ENCODE measurements at regions not wholly inside any gene's neighbourhood (a gene's known extent, or its start where the extent isn't known, plus 50 kb on each side); places are given as distances from the start of the nearest gene placed in this dataset.

GRCh38 chr3:3603351-3603750, 195.9 kb upstream of the LRRN1 start:
- DNase-seq (ENCODE audit: low read depth, low spot score): no peak
- in situ Hi-C loops (cut with HindIII; ENCODE audit: low pct_unique_long_range_greater_than_20kb, low sequenced_read_pairs): no loop called here

DNA sequence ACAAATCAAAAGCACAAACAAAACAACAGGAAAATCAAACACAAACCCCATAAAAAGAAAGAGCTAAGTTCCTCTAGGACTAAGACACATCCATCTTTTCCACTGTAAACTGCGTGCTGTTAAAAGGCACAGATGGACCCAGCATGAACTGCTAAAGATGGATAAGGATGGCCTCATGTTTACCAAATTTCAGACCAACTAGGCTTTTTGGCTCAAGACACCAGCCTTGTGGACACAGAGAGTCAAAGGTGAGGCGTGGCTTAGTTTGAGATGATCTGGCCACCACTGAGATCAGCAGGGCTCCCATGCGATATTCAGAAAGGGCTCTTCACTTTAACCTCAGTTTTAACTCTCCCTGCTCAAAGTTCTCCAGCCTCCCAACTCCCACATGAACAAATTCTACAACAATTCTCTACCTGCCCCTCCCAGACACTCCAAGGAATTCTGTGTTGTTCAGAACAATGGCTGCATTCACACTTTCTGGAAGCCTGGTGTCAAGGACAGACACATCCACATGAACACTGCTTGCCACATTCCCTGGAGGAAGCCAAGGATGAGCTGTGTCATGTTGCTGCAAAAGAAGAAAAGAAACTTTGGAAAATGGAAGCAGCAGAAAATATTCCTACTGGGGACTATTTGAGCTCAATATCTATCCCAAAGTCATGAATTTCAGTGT, 198.4 kb upstream of the LRRN1 start:
- in situ Hi-C loops (cut with HindIII; ENCODE audit: low pct_unique_long_range_greater_than_20kb, low sequenced_read_pairs): no loop called here
- DNase-seq (ENCODE audit: low read depth, low spot score): no peak

- in situ Hi-C loops (cut with HindIII; ENCODE audit: low pct_unique_long_range_greater_than_20kb, low sequenced_read_pairs): no loop called here
- no peak for DNase-seq (ENCODE audit: low read depth, low spot score)
Observed at GRCh38 chr3:3599016-3599415, 200.2 kb upstream of the LRRN1 start.

DNA sequence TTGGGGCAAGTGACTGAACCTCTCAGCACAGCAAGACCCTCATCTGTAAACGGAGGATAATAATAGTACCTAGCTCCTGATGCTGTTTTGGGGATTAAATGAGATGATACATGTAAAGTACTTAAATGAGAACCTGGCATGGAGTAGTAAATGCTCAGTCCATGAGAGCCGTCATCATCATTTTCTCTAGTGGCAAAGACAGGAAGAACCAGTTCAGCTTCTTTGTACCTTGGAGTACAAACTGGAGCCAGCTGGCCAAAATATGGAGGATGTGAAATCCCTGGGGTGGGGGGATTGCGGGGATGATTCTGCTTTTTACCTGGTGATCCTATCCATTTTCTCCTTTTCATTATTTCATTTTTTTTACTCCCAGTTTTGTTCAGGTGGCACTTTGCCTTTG, 204.2 kb upstream of the LRRN1 start:
- no peak for DNase-seq (ENCODE audit: low read depth, low spot score)
- in situ Hi-C loops (cut with HindIII; ENCODE audit: low pct_unique_long_range_greater_than_20kb, low sequenced_read_pairs): no loop called here

DNA sequence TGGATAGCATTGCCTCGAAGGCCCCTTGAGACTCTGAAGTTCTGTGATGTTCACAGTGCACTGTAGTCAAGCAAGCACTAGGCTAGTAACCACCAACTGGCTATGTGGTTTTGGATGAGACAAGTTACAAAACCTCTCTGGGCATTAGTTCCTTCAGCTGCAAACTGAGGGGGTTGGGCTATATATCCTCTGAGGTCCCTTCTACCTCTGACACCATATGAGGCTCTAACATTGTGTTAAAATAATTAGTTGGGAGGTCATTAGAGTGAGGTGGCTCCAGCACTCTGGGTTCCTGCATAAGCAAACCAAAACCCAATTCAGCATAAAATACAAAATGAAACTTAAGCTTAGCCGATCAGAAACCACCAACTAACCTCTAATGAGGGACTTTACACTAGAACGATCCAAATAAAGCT, 209.5 kb upstream of the LRRN1 start:
- in situ Hi-C loops (cut with HindIII; ENCODE audit: low pct_unique_long_range_greater_than_20kb, low sequenced_read_pairs): no loop called here
- DNase-seq (ENCODE audit: low read depth, low spot score): no peak

- DNase-seq (ENCODE audit: low read depth, low spot score): no peak
- in situ Hi-C loops (cut with HindIII; ENCODE audit: low pct_unique_long_range_greater_than_20kb, low sequenced_read_pairs): no loop called here
Observed at GRCh38 chr3:3587647-3587972, 211.6 kb upstream of the LRRN1 start.

DNA sequence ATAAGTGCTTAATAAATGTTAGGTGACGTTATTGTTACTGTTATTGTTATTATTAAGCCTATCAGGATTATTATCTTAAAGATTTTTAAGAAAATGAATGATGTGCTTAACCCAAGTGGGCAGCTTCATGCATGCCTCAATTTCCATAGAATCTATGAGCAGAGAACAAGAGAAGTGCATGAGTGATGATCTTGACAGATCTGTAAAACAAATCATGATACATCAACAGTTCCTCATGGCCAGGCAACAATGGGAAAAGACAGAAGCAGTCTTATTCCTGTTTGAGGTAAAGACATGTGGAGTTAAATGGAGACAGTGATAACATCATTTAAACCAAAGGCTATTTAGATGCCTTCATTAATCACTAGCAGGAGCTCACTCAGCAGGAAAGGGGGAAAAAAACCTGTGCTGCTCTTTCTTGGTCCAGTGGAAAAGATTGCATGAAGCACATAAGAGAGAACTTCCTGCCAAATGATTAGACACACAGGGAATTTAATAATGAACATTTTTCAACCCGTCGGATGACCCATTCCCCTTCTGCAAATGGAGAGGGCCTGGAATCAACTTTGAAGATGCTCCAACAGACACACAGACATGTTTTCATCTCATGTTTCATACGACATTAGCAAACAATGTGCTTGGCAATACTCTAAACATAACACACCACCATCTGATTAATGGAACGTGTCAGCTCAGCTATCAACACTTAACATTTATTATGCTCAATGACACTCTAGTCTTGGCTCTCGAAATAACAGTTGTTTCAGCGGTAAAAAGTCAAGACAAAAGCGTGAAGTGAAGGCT, 212.2 kb upstream of the LRRN1 start:
- no peak for DNase-seq (ENCODE audit: low read depth, low spot score)
- in situ Hi-C loops (cut with HindIII; ENCODE audit: low pct_unique_long_range_greater_than_20kb, low sequenced_read_pairs): no loop called here

DNA sequence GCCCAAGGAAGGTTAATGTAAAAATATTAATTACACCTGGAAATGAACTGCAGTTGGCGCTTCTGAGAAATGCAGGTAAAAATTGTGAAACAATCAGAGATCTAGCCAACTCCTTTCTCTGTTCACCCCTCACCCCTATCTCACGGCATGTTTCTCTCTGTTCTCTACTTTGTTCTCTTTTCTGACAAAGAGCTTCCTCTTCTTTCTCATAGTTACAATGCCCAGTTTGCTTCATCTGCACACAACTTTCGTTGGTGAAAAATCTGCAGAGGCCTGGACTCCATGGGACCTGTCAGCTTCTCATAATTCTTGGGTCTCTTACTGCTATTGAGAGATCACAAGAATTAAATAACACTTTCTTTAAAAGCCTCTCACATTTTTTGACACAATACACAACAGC, 212.9 kb upstream of the LRRN1 start:
- no peak for DNase-seq (ENCODE audit: low read depth, low spot score)
- in situ Hi-C loops (cut with HindIII; ENCODE audit: low pct_unique_long_range_greater_than_20kb, low sequenced_read_pairs): no loop called here

- no peak for DNase-seq (ENCODE audit: low read depth, low spot score)
- in situ Hi-C loops (cut with HindIII; ENCODE audit: low pct_unique_long_range_greater_than_20kb, low sequenced_read_pairs): no loop called here
Observed at GRCh38 chr3:3579658-3580057, 219.6 kb upstream of the LRRN1 start.

DNA sequence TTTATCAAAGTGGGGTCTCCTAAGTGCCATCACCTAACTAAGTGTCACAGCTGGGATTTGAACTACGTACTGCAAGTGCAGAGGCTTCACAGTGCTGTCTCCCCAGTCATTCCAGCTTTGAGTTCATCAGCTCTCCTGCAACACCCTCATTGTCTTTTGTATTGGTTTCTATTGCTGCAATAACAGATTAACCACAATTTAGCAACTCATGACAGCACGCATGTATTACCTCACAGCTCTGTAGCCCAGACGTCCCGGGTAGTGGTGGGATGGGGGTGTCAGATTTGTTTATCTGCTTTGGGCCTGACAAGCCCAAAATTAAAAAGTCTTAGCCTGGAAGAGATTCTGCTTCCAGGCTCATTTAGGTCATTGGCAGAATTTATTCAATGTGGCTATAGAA, 220.5 kb upstream of the LRRN1 start:
- in situ Hi-C loops (cut with HindIII; ENCODE audit: low pct_unique_long_range_greater_than_20kb, low sequenced_read_pairs): no loop called here
- no peak for DNase-seq (ENCODE audit: low read depth, low spot score)

DNA sequence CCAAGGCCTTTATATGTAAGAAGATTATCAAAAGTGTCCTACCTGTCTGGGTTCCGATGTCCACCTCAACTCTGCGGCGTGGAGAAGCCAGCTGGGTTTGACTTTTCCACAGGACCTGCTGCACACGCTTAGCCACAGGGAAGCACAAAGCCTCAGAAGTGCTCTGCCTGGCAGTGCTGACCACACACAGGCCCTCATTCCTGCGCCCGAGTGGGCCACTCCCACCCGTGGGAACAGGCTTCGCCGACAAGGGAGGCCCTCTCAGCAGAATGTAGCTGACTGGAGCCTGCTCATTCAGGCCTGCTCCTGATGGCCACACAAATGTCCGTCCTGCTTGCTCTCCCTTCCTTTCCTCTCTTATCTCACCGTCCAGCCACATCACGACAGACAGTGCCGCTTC, 221.4 kb upstream of the LRRN1 start:
- in situ Hi-C loops (cut with HindIII; ENCODE audit: low pct_unique_long_range_greater_than_20kb, low sequenced_read_pairs): no loop called here
- no peak for DNase-seq (ENCODE audit: low read depth, low spot score)

DNA sequence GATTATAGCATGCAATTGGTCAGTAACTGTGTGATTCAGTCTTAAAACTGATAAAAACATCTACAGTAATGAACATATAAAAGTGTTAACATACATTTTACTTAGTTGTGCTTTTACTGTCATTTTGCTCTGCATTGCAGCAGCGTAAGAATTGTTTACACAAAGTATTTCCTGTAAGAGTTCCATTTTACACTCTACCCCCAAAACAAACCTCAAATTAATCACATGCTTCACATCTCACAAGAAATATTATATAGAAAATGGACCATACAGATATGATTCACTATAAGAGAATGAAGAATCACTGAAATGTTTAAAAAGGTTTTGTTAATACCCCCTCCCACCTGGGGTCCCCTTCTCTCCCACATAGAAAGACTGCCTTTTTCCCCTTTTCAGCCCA, 225.9 kb upstream of the LRRN1 start:
- no peak for DNase-seq (ENCODE audit: low read depth, low spot score)
- in situ Hi-C loops (cut with HindIII; ENCODE audit: low pct_unique_long_range_greater_than_20kb, low sequenced_read_pairs): no loop called here

- in situ Hi-C loops (cut with HindIII; ENCODE audit: low pct_unique_long_range_greater_than_20kb, low sequenced_read_pairs): no loop called here
- no peak for DNase-seq (ENCODE audit: low read depth, low spot score)
Observed at GRCh38 chr3:3560591-3561311, 238.5 kb upstream of the LRRN1 start.

DNA sequence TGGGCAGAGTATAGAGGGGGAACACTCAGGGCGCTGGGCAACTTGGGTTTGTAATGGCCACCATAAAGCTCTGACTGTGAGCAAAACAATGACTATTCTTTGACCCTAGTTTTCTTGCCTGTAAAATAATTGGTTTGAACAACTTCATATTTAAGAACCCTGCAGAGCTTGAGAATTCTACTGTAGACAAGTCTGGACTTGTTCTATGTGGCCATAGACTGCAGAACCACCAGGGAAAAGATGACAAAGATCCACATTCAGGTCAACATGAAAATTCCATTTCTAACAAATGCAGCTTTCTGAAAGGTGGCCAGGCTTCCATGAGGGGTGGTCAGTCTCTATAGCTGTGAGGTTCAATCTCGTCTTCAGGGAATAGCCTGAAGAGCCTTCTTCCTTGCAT, 239.4 kb upstream of the LRRN1 start:
- in situ Hi-C loops (cut with HindIII; ENCODE audit: low pct_unique_long_range_greater_than_20kb, low sequenced_read_pairs): no loop called here
- DNase-seq (ENCODE audit: low read depth, low spot score): no peak

DNA sequence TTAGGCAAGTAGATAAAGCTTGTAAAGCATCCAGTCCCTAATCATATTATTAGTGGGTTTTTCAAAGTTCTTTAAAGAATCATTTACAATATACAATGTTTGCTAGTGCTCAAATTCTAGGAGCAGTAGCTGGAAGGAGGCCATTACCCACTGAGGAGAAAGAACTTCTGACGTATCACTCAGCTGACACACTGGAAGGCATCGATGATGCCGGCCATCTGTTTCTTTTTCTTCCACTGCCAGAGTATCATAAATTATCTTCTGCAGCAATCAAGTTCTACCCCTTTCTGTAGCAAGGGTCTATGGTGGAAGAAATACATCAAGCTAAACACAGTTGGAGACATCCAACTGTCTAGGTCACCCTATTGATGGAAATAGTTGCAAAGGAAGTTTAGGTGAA, 243.2 kb upstream of the LRRN1 start:
- DNase-seq (ENCODE audit: low read depth, low spot score): no peak
- in situ Hi-C loops (cut with HindIII; ENCODE audit: low pct_unique_long_range_greater_than_20kb, low sequenced_read_pairs): no loop called here

DNA sequence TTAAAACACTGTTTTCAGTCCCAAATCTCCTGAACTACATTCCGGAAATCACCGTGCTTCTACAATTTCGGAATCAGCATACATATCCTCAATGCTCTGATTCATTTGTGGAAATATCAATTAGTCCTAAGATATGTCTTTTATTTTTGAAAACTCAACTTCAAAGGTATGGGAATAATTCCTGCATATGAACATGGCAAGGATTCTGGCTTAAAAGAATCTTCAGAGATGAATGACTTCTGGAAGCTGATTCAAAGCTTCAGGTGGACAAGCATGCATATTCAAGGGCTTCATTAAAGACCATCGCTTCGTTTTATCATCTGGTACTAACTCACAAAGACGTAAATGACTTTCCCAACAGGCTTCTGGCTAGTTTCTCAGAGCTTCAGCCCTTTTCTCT, 246.0 kb upstream of the LRRN1 start:
- no peak for DNase-seq (ENCODE audit: low read depth, low spot score)
- in situ Hi-C loops (cut with HindIII; ENCODE audit: low pct_unique_long_range_greater_than_20kb, low sequenced_read_pairs): no loop called here

DNA sequence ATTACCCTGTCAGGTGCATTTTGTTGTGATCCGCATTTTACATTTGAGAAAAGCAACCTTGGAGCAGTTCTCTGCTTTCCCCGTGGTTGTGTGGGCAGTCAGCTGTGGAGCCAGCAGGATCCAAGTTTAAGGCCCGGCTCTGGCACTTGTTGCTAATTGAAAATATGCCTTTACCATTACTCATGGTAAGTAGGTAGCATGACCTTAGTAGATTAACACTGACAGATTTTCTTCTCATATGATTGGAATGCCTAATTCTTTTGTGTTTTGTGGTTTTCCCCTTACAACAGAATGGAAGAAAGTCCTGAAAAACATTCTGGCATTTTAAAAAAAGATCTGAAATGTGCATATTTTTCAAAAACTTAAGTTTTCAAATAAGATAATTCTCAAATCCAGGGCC, 246.5 kb upstream of the LRRN1 start:
- in situ Hi-C loops (cut with HindIII; ENCODE audit: low pct_unique_long_range_greater_than_20kb, low sequenced_read_pairs): no loop called here

GRCh38 chr3:3551981-3552380, 247.2 kb upstream of the LRRN1 start:
- no peak for DNase-seq (ENCODE audit: low read depth, low spot score)
- in situ Hi-C loops (cut with HindIII; ENCODE audit: low pct_unique_long_range_greater_than_20kb, low sequenced_read_pairs): no loop called here

More for the DNA sequence above, 246.5 kb upstream of the LRRN1 start:
- DNase-seq (ENCODE audit: low read depth, low spot score): no peak

DNA sequence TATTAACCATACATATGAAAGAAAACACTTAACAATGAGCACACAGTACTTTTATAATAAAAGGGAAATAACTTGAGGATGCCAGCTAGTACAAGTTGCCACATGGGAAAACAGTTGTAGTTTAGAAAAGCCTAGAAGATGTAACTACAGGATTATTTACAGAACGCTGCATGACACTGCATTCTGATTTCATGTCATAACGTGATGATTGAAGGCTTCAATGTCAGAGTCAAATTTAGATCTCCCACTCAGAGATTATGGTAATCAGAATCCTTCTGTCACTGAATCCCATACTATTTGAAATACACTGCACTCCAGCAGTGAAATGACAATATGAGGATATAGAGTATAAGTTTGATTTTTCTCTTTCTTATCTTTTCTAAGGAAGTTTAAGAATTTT, 253.9 kb upstream of the LRRN1 start:
- no peak for DNase-seq (ENCODE audit: low read depth, low spot score)
- in situ Hi-C loops (cut with HindIII; ENCODE audit: low pct_unique_long_range_greater_than_20kb, low sequenced_read_pairs): no loop called here
